ENCODE measurements at regions not wholly inside any gene's neighbourhood (a gene's known extent, or its start where the extent isn't known, plus 50 kb on each side); places are given as distances from the start of the nearest gene placed in this dataset.

GRCh38 chr2:220940646-220941045 lies 631.5 kb downstream of the EPHA4 start:
- no peaks in the 10 kb centered on the region for H4K20me1 ChIP-seq (ENCODE audit: insufficient read depth, low read length)
- no peaks in the 10 kb centered on the region for H3K79me2 ChIP-seq (ENCODE audit: insufficient read depth, low read length)
- no peaks in the 10 kb centered on the region for H3K4me1 ChIP-seq (ENCODE audit: insufficient read depth, low read length, severe bottlenecking)
- no peak overlapping the region for H3K4me3 ChIP-seq (ENCODE audit: low read depth, low read length, poor library complexity, severe bottlenecking)
- no peak overlapping the region for H2AFZ ChIP-seq (ENCODE audit: low read length)
- H3K27me3 ChIP-seq (ENCODE audit: insufficient read depth, low read length), result no peaks in the 10 kb centered on the region
- H3K9ac ChIP-seq (ENCODE audit: low read length), result no peak overlapping the region
- H3F3A ChIP-seq (ENCODE audit: insufficient read depth, low read length), result no peaks in the 10 kb centered on the region
- TF ChIP-seq, protein P1, sequence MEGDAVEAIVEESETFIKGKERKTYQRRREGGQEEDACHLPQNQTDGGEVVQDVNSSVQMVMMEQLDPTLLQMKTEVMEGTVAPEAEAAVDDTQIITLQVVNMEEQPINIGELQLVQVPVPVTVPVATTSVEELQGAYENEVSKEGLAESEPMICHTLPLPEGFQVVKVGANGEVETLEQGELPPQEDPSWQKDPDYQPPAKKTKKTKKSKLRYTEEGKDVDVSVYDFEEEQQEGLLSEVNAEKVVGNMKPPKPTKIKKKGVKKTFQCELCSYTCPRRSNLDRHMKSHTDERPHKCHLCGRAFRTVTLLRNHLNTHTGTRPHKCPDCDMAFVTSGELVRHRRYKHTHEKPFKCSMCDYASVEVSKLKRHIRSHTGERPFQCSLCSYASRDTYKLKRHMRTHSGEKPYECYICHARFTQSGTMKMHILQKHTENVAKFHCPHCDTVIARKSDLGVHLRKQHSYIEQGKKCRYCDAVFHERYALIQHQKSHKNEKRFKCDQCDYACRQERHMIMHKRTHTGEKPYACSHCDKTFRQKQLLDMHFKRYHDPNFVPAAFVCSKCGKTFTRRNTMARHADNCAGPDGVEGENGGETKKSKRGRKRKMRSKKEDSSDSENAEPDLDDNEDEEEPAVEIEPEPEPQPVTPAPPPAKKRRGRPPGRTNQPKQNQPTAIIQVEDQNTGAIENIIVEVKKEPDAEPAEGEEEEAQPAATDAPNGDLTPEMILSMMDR (IDR thresholded peaks at IDR 0.05; ENCODE audit: low read length), result no peak
- TF ChIP-seq EZH2 (IDR thresholded peaks at IDR 0.05; ENCODE audit: borderline replicate concordance, low read length), result no peak
- H3K36me3 ChIP-seq (ENCODE audit: insufficient read depth, low read length), result no peaks in the 10 kb centered on the region
- no peak overlapping the region for H3K4me2 ChIP-seq (ENCODE audit: low read length)
- no peaks in the 10 kb centered on the region for H3K9me2 ChIP-seq (ENCODE audit: low read depth, low read length)
- H3K9me3 ChIP-seq (ENCODE audit: low read length), result no peaks in the 10 kb centered on the region
- H3K27ac ChIP-seq (ENCODE audit: low read depth, low read length, poor library complexity, severe bottlenecking), result no peak overlapping the region

DNA sequence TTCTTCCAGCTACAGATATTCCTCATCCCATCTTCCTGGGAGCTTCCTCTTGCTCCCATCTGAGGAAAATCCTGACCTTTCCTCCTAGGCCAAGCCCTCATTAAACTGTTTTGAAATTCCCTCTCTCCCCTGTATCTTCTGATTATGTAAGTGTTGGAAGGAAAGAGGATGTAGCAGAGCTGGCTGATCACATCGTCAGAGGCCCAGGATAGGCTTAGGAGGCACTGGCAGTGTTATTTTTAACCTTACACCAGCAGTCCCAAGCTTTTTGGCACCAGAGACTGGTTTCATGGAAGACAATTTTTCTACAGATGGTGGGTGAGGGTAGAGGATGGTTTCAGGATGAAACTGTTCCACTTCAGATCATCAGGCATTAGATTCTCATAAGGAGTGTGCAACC lies 630.4 kb downstream of the EPHA4 start:
- H2AFZ ChIP-seq (ENCODE audit: low read length), result no peak overlapping the region
- no peaks in the 10 kb centered on the region for H3K4me1 ChIP-seq (ENCODE audit: insufficient read depth, low read length, severe bottlenecking)
- H3K9me2 ChIP-seq (ENCODE audit: low read depth, low read length), result no peaks in the 10 kb centered on the region
- H3K27me3 ChIP-seq (ENCODE audit: insufficient read depth, low read length), result no peaks in the 10 kb centered on the region
- H3K9me3 ChIP-seq (ENCODE audit: low read length), result no peaks in the 10 kb centered on the region
- H3F3A ChIP-seq (ENCODE audit: insufficient read depth, low read length), result no peaks in the 10 kb centered on the region
- H3K4me2 ChIP-seq (ENCODE audit: low read length), result no peak overlapping the region
- H3K79me2 ChIP-seq (ENCODE audit: insufficient read depth, low read length), result no peaks in the 10 kb centered on the region
- H3K4me3 ChIP-seq (ENCODE audit: low read depth, low read length, poor library complexity, severe bottlenecking), result no peak overlapping the region
- H3K27ac ChIP-seq (ENCODE audit: low read depth, low read length, poor library complexity, severe bottlenecking), result no peak overlapping the region
- TF ChIP-seq, protein P1 (IDR thresholded peaks at IDR 0.05; ENCODE audit: low read length), result no peak
- no peak for TF ChIP-seq EZH2 (IDR thresholded peaks at IDR 0.05; ENCODE audit: borderline replicate concordance, low read length)
- no peaks in the 10 kb centered on the region for H3K36me3 ChIP-seq (ENCODE audit: insufficient read depth, low read length)
- no peak overlapping the region for H3K9ac ChIP-seq (ENCODE audit: low read length)
- H4K20me1 ChIP-seq (ENCODE audit: insufficient read depth, low read length), result no peaks in the 10 kb centered on the region

DNA sequence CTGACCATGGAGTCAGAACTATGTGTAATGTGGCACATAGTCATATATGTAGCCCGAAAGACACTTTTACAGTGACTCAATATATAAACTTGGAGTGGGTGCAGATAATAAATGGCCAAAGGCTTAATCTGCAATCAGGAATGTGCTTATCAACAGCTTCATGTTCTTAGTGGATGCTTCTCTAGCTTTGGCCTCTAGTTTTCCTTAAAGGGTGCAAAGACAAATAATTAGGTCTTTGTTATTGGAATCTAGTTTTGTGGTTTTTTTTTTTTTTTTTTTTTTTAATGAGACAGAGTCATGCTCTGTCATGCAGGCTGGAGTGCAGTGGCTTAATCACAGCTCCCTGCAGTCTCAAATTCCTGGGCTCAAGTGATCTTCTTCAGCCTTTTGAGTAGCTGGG lies 625.6 kb downstream of the EPHA4 start:
- no peaks in the 10 kb centered on the region for H4K20me1 ChIP-seq (ENCODE audit: insufficient read depth, low read length)
- no peaks in the 10 kb centered on the region for H3K36me3 ChIP-seq (ENCODE audit: insufficient read depth, low read length)
- H3K4me1 ChIP-seq (ENCODE audit: insufficient read depth, low read length, severe bottlenecking), result no peaks in the 10 kb centered on the region
- TF ChIP-seq EZH2 (IDR thresholded peaks at IDR 0.05; ENCODE audit: borderline replicate concordance, low read length), result no peak
- TF ChIP-seq, protein P1 (IDR thresholded peaks at IDR 0.05; ENCODE audit: low read length), result no peak
- H3K4me3 ChIP-seq (ENCODE audit: low read depth, low read length, poor library complexity, severe bottlenecking), result no peak overlapping the region
- H3K27me3 ChIP-seq (ENCODE audit: insufficient read depth, low read length), result no peaks in the 10 kb centered on the region
- no peaks in the 10 kb centered on the region for H3F3A ChIP-seq (ENCODE audit: insufficient read depth, low read length)
- H2AFZ ChIP-seq (ENCODE audit: low read length), result no peak overlapping the region
- H3K4me2 ChIP-seq (ENCODE audit: low read length), result no peak overlapping the region
- no peaks in the 10 kb centered on the region for H3K9me2 ChIP-seq (ENCODE audit: low read depth, low read length)
- no peak overlapping the region for H3K27ac ChIP-seq (ENCODE audit: low read depth, low read length, poor library complexity, severe bottlenecking)
- no peaks in the 10 kb centered on the region for H3K79me2 ChIP-seq (ENCODE audit: insufficient read depth, low read length)
- H3K9ac ChIP-seq (ENCODE audit: low read length), result no peak overlapping the region
- H3K9me3 ChIP-seq (ENCODE audit: low read length), result no peaks in the 10 kb centered on the region

Data from OCI-LY1 (cell line).